ENCODE measurements at regions not wholly inside any gene's neighbourhood (a gene's known extent, or its start where the extent isn't known, plus 50 kb on each side); places are given as distances from the start of the nearest gene placed in this dataset.

GRCh38 chrX:100083211-100083610, 326.9 kb downstream of the PCDH19 start:
- H3K27ac Mint-ChIP-seq (ENCODE audit: unreplicated experiment): no peak overlapping the region
- H3K27me3 Mint-ChIP-seq (ENCODE audit: unreplicated experiment): no peaks in the 10 kb centered on the region
- no peak overlapping the region for H3K4me3 Mint-ChIP-seq (ENCODE audit: unreplicated experiment)
- DNase-seq: no peak
- H3K4me1 Mint-ChIP-seq (ENCODE audit: low read depth, unreplicated experiment): peaks cover 6% of the 10 kb centered on the region
- H3K36me3 Mint-ChIP-seq (ENCODE audit: unreplicated experiment): no peaks in the 10 kb centered on the region
- no peak for TF ChIP-seq CTCF (IDR thresholded peaks at IDR 0.05; ENCODE audit: partially characterized antibody, unreplicated experiment)
- H3K9me3 Mint-ChIP-seq (ENCODE audit: unreplicated experiment): no peaks in the 10 kb centered on the region

- H3K4me3 Mint-ChIP-seq (ENCODE audit: unreplicated experiment): no peak overlapping the region
- TF ChIP-seq CTCF (IDR thresholded peaks at IDR 0.05; ENCODE audit: partially characterized antibody, unreplicated experiment): no peak
- peaks cover 6% of the 10 kb centered on the region for H3K4me1 Mint-ChIP-seq (ENCODE audit: low read depth, unreplicated experiment)
- DNase-seq: no peak
- no peaks in the 10 kb centered on the region for H3K36me3 Mint-ChIP-seq (ENCODE audit: unreplicated experiment)
- H3K27me3 Mint-ChIP-seq (ENCODE audit: unreplicated experiment): no peaks in the 10 kb centered on the region
- H3K27ac Mint-ChIP-seq (ENCODE audit: unreplicated experiment): no peak overlapping the region
- no peaks in the 10 kb centered on the region for H3K9me3 Mint-ChIP-seq (ENCODE audit: unreplicated experiment)
These were observed 328.6 kb downstream of the PCDH19 start for GRCh38 chrX:100081503-100081902.

- H3K4me3 Mint-ChIP-seq (ENCODE audit: unreplicated experiment): no peak overlapping the region
- no peak for TF ChIP-seq CTCF (IDR thresholded peaks at IDR 0.05; ENCODE audit: partially characterized antibody, unreplicated experiment)
- no peaks in the 10 kb centered on the region for H3K9me3 Mint-ChIP-seq (ENCODE audit: unreplicated experiment)
- H3K4me1 Mint-ChIP-seq (ENCODE audit: low read depth, unreplicated experiment): peaks cover 6% of the 10 kb centered on the region
- no peaks in the 10 kb centered on the region for H3K36me3 Mint-ChIP-seq (ENCODE audit: unreplicated experiment)
- DNase-seq: no peak
- no peaks in the 10 kb centered on the region for H3K27me3 Mint-ChIP-seq (ENCODE audit: unreplicated experiment)
- H3K27ac Mint-ChIP-seq (ENCODE audit: unreplicated experiment): no peak overlapping the region
These were observed 334.0 kb downstream of the PCDH19 start for GRCh38 chrX:100076031-100076430.

DNA sequence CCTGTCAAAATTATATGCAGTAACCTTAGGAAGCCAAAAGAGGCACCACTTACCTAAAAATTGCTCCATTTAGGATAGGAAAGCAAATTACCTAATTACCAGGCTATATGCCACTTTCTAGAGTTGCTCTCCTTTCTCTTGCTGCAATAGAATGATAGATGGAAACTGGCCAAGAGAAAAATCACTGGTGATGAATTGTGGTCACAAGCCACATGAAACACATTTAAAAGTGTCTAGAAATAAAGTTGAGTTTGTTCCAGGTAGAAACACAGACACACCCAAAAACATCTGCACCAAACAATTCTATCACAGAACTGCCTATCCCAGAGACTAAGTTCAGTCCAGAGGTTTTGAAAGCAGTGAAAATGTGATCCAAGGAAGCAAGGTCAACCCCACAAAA, 337.7 kb downstream of the PCDH19 start:
- Mint-ChIP-seq H3K27me3 (ENCODE audit: unreplicated experiment) (no peaks in the 10 kb centered on the region), H3K27ac (ENCODE audit: unreplicated experiment) (no peak overlapping the region), H3K9me3 (ENCODE audit: unreplicated experiment) (no peaks in the 10 kb centered on the region), H3K4me1 (ENCODE audit: low read depth, unreplicated experiment) (no peaks in the 10 kb centered on the region), H3K36me3 (ENCODE audit: unreplicated experiment) (no peaks in the 10 kb centered on the region), H3K4me3 (ENCODE audit: unreplicated experiment) (no peak overlapping the region)
- no peak for TF ChIP-seq CTCF (IDR thresholded peaks at IDR 0.05; ENCODE audit: partially characterized antibody, unreplicated experiment)
- DNase-seq: no peak

GRCh38 chrX:100070334-100070849, 339.7 kb downstream of the PCDH19 start:
- Mint-ChIP-seq H3K4me1 (ENCODE audit: low read depth, unreplicated experiment) (no peaks in the 10 kb centered on the region), H3K27me3 (ENCODE audit: unreplicated experiment) (no peaks in the 10 kb centered on the region), H3K4me3 (ENCODE audit: unreplicated experiment) (no peak overlapping the region), H3K9me3 (ENCODE audit: unreplicated experiment) (no peaks in the 10 kb centered on the region), H3K27ac (ENCODE audit: unreplicated experiment) (no peak overlapping the region), H3K36me3 (ENCODE audit: unreplicated experiment) (no peaks in the 10 kb centered on the region)
- TF ChIP-seq CTCF (IDR thresholded peaks at IDR 0.05; ENCODE audit: partially characterized antibody, unreplicated experiment): no peak
- DNase-seq: no peak

Data from glutamatergic neuron (in vitro differentiated cells).